Testis (tissue), 2 donors: ENCODE measurements at regions not wholly inside any gene's neighbourhood (a gene's known extent, or its start where the extent isn't known, plus 50 kb on each side); places are given as distances from the start of the nearest gene placed in this dataset.

Source experiments
- DNase-seq: peaks from one replicate; pipeline ENCODE4 v3.0.0-alpha.2; 2019
- H3K27ac ChIP-seq, 2 donors: fragments of 200-600 bp; sonication (generic); one replicate each; pipeline ENCODE4 v1.5.1; 2019
- H3K27me3 ChIP-seq: fragments of 200-600 bp; sonication (generic); one replicate; pipeline ENCODE4 v1.5.1; 2019
- H3K36me3 ChIP-seq: fragments of 200-600 bp; sonication (generic); one replicate; pipeline ENCODE4 v1.5.1; 2017; ENCODE audit warnings: low read depth; ENCODE audit errors: missing control alignments
- H3K4me1 ChIP-seq: fragments of 200-600 bp; sonication (generic); one replicate; pipeline ENCODE4 v1.5.1; 2019
- H3K4me3 ChIP-seq, 2 donors: fragments of 200-600 bp; sonication (generic); one replicate each; pipeline ENCODE4 v1.5.1; 2017 to 2019
- H3K9me3 ChIP-seq: fragments of 200-600 bp; sonication (generic); one replicate; pipeline ENCODE4 v1.5.1; 2017
- CTCF ChIP-seq, 3 experiments: fragments of 450-650 bp in 2 of 3; fragments of 200-600 bp in 1 of 3; sonication (generic) in 1 of 3; IDR thresholded peaks; one replicate each; pipeline ENCODE4 v1.5.1; 2016 to 2019; ENCODE audit warnings: antibody characterized with exemption in 3 of 3, mild to moderate bottlenecking in 2 of 3, moderate library complexity in 1 of 3
- POLR2A ChIP-seq: fragments of 450-650 bp; IDR thresholded peaks from one replicate; pipeline ENCODE4 v1.6.1; 2017; ENCODE audit warnings: antibody characterized with exemption, mild to moderate bottlenecking, moderate library complexity
- WGBS, 2 donors: methylation state at CpG; one replicate each; pipeline ENCODE4 v1.1.5; 2018; 5-methylcytosine and 5-hydroxymethylcytosine counted together
- intact Hi-C: fragments of 100-400 bp; cut with DNase I; formaldehyde crosslinking; loops from one replicate; pipeline ENCODE4 v1.15.1; 2023; ENCODE audit warnings: low total_unique reads

DNA sequence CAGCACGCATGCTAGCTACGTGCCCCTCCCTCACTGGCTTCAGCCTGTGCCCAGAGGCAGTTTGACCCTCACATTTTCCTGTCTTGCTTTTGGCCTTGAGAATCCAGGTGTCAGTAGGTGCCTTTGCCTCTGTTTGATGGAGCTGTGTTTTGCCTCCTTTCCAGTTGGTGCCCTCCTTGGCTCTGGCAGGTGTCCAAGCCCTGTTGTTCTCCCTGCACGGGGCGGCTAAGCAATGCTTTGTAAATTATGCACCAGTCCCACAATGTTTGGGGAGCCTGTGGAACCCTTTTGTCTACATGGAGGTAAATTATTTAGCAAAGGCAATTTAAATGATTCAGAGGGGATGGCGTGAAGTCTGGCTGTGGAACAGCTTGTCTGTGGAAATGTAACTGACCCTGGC, 202.9 kb upstream of the BOD1L1 start:
- H3K4me3 ChIP-seq, result no peak overlapping the region
- DNase-seq, result no peak
- WGBS, 2 donors, result 52 to 66% methylated on average over 5 of the region's 5 CpGs
- no peaks in the 10 kb centered on the region for H3K4me1 ChIP-seq
- no peaks in the 10 kb centered on the region for H3K27me3 ChIP-seq
- intact Hi-C loops, result no loop called here
- H3K27ac ChIP-seq, result no peak overlapping the region
- TF ChIP-seq POLR2A (no peak), CTCF (IDR thresholded peaks at IDR 0.05) (no peak)
- H3K36me3 ChIP-seq, result no peaks in the 10 kb centered on the region
- no peaks in the 10 kb centered on the region for H3K9me3 ChIP-seq

GRCh38 chr4:13833171-13833804, 205.8 kb upstream of the BOD1L1 start:
- Histone ChIP-seq H3K27me3 (no peaks in the 10 kb centered on the region), H3K36me3 (no peaks in the 10 kb centered on the region), H3K4me3 (no peak overlapping the region), H3K27ac (no peak overlapping the region), H3K9me3 (no peaks in the 10 kb centered on the region), H3K4me1 (no peaks in the 10 kb centered on the region)
- TF ChIP-seq POLR2A (no peak), CTCF (IDR thresholded peaks at IDR 0.05) (no peak)
- WGBS, 2 donors, result 72 to 76% methylated on average over 4 of the region's 4 CpGs
- intact Hi-C loops, result no loop called here
- no peak for DNase-seq

GRCh38 chr4:13836946-13837912, 209.7 kb upstream of the BOD1L1 start:
- Histone ChIP-seq H3K4me3 (no peak overlapping the region), H3K27ac (no peak overlapping the region), H3K9me3 (no peaks in the 10 kb centered on the region), H3K27me3 (no peaks in the 10 kb centered on the region), H3K4me1 (no peaks in the 10 kb centered on the region), H3K36me3 (no peaks in the 10 kb centered on the region)
- DNase-seq, result no peak
- TF ChIP-seq POLR2A (no peak), CTCF (IDR thresholded peaks at IDR 0.05) (no peak)
- intact Hi-C loops, result no loop called here
- WGBS, 2 donors, result 56 to 60% methylated on average over 6 of the region's 6 CpGs

DNA sequence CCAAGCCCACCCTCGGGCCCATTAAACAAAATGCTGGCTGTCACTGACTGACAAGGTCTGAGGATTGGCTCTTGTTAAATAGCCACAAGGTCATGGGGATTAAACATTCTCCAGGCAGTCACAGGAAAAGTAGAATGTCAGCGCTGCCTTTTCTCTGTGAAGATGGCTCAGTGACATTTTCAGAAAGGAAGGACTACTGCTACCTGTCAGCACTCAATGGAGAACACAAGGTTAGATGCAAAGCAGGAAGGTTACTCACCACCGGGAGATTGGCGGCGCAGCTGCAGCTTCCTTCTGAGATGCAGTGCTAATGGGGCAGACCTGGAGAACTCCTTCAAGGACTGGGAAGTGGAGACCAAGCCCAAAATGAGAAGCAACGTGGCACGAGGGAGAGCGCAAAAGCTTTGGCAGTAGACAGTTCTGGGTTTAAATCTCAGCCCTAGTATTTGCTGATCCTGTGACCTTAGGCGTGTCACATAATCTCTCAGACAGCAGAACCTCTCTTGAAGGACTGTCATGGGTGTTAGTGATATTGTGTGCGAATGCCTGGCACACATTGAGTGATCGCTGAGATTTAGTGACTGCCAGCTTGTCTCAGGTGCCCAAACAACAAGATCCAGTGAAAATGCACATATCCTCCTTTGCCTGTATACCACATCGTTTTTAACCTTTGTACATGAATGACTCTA, 213.1 kb upstream of the BOD1L1 start:
- Histone ChIP-seq H3K4me3 (no peak overlapping the region), H3K36me3 (no peaks in the 10 kb centered on the region), H3K27ac (no peak overlapping the region), H3K4me1 (no peaks in the 10 kb centered on the region), H3K27me3 (no peaks in the 10 kb centered on the region), H3K9me3 (no peaks in the 10 kb centered on the region)
- TF ChIP-seq POLR2A (no peak), CTCF (IDR thresholded peaks at IDR 0.05) (no peak)
- intact Hi-C loops, result no loop called here
- no peak for DNase-seq
- WGBS, 2 donors, result 74 to 75% methylated on average over 12 of the region's 12 CpGs
